Fibroblast of skin of left biceps (primary cell): ENCODE measurements at regions not wholly inside any gene's neighbourhood (a gene's known extent, or its start where the extent isn't known, plus 50 kb on each side); places are given as distances from the start of the nearest gene placed in this dataset.

Source experiments
- DNase-seq, 2 experiments: peaks; one replicate each; pipeline ENCODE4 v3.0.0-alpha.2; 2013; ENCODE audit warnings: low read depth in 2 of 2

DNA sequence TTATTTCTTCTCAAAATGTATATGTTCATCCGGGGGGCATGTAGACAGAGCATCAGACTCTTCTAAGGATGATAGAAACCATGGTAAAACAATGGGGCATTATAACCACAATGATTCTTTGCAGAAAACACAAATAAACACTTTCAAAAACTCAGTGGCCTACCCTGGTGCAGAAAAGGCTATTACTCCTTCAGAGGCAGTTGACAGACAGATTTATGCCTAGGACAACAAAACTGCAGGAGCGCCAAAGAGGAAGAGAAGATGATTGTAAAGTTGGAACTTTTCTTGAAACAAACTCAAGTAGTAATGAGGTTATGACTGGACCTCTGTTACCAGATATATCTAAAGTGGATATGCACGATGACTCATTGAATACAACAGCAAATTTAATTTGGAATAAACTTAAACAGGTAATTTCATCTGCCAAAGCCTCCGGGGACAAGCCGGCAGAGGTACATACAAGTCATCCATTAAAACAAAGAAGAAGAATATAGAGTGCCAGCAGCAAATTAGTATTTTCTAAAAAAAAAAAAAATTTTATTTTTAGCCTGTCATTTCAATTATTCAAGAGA is 1068.4 kb upstream of the INTU start:
- DNase-seq: no peak

DNA sequence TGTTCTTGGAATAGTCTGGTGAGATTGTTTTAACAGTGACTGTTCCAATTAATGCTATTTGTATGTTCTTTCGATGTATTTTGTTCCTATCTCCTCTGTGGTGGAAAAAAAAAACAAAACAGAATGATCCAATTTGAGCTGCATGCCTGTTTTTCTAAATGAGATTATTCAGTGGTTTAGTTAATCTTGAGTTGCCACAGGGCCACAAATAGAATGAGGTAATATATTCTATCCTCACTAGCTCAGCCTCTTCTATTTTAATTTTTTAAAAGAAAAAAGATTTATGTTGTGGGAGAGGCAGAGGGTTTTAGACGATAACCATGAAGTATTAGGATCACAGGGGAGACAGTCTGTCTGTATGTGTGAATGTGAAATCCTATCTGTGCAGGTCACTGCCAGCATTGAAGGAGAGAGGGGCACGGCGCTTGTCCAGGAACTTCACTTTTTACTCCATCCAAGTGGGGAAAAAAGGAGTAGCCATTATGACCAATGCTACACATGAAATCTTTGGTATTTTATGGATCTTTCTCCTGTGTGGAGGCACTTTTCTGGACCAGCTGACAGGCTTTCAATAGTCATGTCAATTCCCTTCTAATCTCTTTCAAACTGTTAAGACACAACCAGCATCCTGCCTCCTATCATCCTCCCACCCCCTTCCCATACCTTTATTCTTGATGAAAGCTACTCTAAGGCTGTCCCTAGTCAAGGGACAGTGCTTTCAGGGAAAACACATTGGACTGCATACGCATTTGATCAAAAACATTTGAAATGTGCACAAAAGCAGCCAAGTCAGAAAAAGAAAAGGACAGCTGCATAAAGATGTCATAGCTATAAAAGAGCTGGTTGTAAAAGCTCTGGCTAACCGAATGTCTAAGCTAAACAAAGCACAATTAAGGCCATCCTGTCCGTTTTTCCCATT is 1063.8 kb upstream of the INTU start:
- DNase-seq: no peak

DNA sequence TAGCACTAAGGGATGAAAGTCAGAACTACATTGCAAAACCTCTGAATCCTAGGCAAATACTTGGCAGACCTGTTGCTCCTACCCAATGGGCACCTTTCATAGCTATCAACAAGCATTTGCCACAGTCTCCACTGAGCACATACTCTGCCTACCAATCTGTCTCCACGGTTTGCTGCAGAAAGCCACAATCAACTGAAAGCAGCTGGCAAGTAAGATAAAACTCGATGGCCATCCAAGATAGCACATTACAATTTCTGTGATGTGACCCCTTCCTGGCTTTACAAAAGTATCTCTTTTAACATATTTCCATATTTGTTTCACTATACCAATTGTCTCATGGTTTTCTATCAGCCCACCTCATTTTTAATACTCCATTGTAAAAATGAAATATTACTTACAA is 1060.5 kb upstream of the INTU start:
- no peak for DNase-seq

DNA sequence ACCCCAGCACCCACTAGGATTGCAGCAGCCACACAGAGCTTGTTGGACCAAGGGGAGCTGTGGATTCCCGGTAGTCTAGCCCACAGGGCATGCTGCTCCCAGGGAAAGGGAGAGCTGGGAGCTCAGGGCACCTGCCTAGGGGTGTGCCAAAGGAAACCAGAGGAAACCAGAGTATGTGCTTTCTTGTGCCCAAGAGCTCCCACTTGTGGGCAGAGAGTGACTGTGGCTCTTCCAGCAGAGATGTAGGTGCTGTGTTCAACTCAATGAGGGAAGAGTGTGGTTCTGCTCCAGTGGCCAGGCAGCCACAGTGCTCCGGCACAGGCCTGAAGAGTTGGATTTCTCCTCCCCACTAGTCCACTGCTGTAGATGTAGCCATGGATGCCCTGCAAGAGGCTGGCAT is 1050.0 kb upstream of the INTU start:
- DNase-seq: no peak

DNA sequence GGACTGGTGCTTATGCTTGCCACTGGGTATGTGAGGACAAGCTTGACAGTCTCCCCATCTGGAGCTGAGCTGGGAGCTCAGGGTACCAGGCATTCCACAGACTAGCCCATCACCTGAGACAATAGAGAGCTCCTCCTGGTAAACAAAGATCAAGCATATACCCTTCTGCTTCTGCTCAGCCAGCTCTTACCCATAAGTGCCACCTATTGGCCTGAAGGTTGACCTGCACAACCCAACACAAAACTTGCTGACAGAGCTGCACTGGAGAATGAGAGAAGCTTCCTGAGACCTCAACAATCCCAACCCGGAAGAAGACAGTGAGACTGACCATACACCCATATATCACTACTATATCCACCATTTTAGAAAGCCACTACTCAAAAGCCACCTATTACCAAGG is 1049.2 kb upstream of the INTU start:
- no peak for DNase-seq

DNA sequence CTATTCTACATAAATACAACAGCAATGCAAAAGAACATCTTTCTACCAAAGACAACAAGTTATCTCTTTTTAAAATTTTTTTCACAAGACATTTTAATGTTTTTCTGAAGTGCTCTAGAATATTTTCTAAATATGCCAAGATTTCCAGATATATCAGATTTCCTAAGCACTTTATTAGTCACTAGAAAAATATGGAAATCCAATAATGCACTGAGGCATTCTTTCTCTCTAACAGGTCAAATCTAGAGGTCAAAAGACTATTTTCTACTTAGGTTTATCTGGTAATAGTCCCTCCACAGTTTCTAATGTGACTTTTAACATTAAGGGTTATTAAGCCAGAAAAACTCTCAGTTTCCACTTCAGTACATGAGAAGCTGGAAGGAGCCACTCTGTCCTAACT is 1041.2 kb upstream of the INTU start:
- DNase-seq: peak in 1 of 2 experiments; percentile 6

DNA sequence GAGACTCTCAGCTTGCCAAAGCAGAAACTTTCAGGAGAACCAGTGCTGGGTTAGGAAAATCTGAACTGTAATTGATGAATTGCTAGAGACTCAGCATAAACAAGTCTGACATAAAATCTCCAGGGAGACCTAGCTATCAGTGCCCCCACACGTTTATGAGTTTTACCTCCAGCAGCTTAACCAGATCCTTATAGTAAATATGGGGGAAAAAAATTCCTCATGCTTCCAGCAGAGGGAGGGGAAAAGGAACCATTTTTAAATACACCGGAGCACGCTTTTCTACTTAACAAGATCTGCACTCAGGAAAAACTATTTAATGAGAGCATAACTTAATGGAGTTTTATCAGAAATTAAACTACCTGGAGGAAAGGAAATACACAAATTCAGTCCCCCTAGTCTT is 1040.7 kb upstream of the INTU start:
- peak in 1 of 2 experiments; percentile 2 for DNase-seq

DNA sequence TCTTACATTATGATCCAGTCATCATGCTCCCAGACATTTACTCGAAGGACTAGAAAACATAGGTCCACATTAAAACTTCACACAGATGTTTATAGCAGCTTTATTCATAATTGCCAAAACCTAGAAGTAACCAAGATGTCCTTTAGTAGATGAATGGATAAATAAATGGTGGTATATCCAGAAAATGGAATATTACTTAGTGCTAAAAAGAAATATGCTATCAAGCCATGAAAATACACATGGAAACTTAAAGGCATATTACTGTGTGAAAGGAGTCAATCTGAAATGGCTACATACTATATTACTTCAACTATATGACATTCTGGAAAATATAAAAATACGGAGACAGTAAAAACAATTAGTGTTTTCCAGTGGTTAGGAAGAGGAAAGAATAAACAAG is 1039.1 kb upstream of the INTU start:
- no peak for DNase-seq

DNA sequence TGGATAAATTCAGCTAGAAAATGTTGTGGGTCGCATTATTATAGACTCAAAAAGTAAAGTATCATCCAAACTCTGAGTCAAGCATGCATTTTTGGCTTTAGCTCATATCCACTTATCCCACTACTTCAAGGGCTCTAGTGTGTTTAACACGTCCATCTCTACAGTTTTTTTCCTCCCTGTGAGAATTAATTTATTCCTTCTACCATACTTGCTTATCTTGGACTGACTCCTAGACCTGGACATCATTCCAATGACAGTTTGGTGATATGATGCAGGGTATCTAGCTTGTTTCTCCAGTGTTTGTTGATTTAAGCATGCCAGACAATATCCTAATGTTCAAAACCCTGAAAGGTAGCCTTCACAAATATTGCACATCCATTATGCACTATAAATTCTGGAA is 1037.1 kb upstream of the INTU start:
- DNase-seq: no peak

DNA sequence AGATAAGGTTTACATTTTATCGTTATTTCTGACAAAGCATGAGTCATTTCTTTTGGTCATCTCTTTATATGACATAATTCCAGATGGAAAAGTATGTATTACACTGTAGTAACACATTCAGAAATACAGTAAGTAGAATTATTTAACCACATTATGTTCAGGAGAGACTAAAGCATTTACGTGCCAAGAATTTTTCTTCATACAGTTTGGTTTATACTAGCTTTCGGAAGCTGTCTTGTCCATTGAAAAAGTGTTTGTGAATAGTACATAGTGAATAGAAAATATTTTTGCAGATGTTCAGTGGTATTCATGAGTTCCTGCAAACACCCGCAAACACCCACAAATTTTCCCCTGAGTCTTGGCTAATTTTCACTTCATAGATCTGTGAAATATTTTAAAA is 1033.0 kb upstream of the INTU start:
- peak in 1 of 2 experiments; percentile 21 for DNase-seq

DNA sequence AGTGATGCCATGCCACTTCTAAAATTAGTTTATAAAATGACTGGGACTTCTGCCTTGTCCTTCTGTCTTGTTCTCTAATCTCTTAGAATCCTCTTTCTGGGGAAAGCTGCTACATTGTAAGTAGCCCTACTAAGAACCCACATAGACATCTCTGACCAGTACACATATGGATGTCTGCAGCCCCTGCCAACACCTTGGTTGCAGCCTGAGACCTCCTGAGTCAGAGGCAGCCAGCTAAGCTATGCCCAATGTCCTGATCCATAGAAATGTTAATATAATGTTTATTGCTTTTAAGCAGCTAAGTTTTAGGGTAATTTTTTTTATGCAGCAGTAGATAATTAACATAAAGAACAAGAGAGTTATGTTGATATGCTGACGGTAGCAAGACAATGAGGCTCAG is 1029.5 kb upstream of the INTU start:
- no peak for DNase-seq

DNA sequence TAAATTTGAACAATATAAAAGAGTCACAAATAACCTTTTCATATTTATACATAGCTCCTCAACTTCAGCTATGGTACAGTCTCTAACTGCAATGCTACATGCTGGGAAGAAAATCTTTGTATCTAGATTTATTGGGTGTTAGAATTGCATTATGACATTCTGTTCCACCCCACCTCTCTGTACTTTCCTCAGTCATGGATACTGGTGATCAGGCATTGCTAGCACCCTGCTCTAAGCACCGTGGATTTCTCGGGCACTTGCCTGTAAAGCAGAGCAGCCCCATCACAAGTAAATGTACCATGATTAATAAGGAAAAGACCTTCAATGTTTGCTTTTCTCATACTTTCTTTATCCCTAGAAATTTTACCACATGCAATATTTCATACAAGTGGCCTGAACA is 1028.9 kb upstream of the INTU start:
- no peak for DNase-seq

DNA sequence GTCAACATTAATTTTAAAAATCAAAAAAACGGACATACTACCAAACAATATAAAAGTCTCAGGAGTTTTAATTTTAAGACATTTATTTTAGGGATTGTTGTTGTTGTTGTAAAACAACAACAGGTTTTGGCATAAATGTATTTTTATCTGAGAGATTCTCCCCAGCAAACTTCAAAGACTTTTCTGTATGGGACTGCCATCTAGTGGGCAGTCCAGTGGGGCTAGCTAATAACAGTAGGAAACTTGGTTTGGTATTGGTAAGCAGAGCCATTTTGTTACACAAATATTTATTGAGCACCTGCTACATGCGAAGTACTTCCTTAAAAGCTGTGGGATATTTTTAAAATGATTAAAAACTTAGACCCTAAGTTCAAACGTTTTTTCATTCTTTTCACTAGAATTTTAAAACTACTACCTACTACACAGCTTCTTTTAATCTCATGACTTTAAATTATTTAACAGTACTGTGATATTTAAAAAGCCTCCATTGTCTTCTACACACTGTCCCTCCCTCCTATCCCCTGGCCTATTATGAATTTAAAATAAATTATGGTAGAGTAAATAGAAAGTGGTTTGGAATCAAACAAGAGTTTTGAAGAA is 1028.4 kb upstream of the INTU start:
- DNase-seq: no peak

DNA sequence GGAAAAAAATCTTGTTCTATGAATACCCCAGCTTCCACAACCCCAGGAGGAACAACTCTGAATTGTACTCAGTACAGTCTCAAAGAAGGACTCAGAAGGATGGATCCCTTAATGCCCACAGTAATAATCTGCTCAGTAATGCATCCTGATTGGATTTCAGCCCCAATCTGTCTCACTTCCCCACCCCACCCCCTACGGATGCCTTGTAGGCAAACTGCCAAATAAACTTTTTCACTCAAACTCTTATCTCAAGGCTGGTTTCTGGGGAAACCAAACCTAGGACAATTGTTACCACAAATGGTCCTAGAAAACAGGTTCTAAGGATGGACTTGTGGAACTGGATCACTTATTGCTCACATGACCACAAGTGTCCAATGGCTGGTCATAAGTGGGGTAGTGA is 1021.8 kb upstream of the INTU start:
- no peak for DNase-seq

DNA sequence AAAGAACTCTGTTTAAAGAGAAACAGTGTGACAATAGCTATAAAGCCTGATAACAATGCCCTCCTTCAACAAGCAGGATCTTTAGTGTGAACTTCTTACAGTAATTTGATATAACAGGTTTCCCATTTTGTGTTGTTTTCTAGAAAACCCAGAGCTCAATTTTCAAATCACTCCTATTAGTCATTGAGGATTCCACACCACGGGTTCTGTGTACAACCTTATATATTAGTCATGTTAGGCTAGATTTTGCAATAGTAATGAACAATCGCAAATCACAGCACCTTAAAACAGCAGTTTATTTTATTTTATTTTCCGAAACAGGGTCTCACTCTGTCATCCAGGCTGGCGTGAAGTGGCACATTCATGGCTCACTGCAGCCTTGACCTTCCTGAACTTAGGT is 1020.9 kb upstream of the INTU start:
- DNase-seq: no peak

DNA sequence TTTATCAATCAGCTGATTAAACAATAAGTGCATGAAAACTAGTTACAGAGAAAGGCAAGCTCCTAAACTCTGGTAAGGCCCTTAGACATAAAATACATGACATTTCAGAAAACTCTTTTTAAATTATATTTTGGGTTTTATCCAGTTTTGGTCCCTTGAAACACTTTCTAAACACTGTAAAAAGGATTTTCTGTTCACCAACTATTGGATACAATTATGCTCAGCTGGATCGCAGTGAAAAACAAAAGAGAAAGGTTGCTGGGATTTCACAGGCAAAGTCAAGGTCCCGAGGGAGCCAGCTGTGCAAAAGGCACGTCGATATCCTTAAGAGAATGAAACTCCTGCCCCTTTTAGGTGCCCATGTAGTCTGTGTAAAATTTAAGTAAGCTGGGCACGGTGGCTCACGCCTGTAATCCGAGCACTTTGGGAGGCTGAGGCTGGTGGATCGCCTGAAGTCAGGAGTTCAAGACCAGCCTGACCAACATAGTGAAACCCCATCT is 1018.4 kb upstream of the INTU start:
- no peak for DNase-seq

DNA sequence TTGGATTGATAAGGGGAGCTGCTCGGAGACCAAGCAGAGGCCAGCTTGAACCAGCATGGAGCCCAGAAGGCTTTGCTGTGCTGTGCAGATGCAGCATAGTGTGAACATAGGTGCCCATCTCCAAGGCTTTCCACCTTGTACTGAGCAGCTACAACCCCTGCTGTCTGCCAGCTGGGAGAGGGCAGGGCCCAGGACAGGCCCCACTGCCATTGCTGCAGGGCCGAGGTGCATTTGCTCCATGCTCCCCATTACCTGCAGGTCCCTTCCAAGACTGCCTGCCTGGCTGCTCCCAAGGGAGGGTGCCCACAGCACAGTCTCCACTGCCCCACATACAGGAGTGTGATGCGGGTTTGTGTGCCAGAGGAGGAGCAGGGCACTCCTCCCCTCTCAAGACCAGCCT is 1016.0 kb upstream of the INTU start:
- DNase-seq: no peak

DNA sequence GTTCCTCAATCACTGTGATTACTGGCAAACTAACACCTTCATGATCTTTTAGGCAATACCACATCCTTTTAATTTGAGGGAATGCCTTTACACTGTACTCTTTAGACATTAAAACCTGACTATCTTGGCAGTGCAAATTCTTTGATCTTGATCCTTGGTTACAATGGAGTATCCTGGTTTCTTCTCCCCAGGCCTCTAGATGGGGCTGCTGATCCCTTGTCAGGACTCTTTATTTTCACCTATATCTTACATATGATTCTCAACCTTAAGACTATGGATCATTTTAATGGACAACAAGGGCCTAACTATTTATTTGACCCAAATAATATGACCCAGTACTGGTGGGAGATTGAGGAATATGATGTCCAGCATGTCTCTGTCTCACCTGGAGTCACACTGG is 1005.5 kb upstream of the INTU start:
- DNase-seq: peak in 1 of 2 experiments; percentile 8

DNA sequence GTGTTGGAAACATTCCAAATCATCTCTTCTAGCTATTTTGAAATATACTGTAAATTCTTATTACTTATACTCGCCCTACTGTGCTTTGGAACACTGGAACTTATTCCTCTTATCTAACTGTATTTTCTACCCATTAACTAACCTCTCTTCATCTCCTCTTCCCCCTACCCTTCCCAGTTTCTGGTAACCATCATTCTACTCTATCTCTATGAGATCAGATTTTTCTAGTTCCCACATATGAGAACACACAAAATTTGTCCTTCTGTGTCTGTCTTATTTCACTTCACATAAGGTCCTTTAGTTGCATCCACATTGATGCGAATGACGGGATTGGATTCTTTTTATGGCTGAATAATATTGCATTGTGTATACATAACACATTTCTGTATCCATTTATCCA is 1003.8 kb upstream of the INTU start:
- no peak for DNase-seq

DNA sequence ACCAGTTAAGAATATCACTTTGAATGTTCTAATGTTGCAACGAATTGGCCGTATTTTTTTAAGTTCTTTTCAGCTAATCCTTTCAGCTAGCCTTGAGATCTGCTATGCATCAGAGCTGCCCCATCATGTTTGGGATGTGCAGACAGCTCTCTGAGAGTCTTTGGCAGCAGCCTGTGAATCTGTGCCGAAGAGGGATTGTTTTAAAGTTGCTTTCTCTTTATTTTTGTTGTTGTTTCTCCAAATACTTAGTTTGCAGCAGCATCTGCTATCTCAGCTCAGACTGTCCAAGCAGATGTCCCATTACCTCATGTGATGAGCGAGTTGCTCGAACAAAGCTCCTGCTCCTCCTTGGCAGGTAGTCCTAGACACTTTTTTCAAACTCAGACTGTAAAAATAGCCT is 1002.5 kb upstream of the INTU start:
- DNase-seq: no peak

DNA sequence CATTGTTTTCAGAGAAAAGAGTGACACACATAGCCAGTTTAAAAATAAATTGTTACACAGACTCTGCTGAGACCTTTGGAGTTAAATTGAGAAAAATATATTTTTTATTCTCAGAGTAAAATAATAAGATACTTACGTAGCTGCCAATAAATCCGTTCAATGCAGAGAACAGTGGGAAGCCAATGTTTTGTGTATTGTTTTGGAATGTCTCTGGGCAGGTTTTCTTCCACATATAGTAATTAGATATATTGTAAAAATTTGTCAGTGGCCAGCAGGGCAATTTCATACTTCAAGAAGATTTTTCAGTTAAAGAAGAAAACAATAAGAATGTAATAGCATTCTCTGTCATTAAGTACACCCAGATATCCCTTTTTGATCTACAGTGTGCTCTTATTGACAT is 999.5 kb upstream of the INTU start:
- DNase-seq: no peak

DNA sequence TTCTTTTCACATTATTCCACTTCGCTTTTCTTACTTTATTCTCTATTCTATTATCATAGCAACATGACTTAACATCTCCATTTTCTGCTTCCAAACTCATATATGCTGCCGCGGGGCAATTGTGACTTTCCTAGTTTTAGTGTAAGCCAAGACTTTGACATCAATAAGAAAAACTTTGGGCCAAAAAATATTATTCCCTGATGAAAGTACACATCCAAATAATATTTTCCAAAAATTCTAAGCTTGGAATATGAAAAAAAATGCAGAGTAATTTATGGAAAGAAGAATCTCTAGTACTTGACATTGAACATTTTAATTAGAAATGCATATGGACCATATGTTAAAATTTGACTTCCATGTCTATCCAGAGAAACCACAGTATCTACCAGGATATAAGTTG is 995.1 kb upstream of the INTU start:
- no peak for DNase-seq

DNA sequence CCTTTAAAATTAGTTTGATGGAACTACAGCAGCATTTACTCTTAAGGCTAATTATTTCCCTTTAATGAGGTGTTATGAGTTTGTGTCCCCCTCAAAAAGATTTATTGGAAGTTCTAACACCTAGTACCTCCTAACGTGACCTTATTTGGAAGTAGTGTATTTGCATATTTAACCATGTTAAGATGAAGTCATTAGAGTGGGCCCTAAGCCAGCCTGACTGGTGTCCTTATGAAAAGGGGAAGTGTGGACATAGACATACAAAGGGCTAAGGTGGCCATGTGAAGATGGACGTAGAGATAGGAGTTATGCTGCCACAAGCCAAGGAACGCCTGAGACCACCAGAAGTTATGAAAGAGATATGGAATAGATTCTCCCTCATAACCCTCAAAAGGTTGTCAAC is 985.4 kb upstream of the INTU start:
- DNase-seq: no peak
